ENCODE measurements at regions not wholly inside any gene's neighbourhood (a gene's known extent, or its start where the extent isn't known, plus 50 kb on each side); places are given as distances from the start of the nearest gene placed in this dataset.

DNA sequence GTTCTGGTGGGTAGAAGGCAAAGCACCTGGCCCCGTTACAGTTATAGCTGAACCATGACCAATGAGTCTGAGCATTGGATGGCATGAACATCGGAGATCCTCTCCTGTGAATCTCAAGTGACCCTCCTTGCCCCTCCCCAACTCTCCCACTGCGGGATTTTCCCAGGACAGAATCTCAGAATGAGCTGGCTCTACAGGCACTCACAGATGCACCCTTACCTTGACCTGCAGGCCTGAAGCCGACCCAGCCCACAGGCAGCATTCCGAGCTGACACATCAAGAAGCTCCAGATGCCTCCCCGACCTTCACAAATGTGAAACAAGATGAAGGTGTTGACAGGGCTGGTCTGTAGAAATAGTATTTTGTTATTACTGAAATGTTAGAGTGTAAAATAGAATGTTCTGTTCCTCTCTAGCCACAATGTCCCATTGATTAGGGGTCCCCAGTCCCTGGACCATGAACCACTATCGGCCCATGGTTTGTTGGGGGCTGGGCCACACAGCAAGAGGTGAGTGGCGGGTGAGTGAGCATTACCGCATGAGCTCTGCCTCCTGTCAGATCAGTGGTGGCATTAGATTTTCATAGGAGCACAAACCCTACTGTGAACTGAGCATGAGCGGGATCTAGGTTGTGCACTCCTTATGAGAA lies 263.4 kb downstream of the AUH start (continued):
- TF ChIP-seq, protein P1, sequence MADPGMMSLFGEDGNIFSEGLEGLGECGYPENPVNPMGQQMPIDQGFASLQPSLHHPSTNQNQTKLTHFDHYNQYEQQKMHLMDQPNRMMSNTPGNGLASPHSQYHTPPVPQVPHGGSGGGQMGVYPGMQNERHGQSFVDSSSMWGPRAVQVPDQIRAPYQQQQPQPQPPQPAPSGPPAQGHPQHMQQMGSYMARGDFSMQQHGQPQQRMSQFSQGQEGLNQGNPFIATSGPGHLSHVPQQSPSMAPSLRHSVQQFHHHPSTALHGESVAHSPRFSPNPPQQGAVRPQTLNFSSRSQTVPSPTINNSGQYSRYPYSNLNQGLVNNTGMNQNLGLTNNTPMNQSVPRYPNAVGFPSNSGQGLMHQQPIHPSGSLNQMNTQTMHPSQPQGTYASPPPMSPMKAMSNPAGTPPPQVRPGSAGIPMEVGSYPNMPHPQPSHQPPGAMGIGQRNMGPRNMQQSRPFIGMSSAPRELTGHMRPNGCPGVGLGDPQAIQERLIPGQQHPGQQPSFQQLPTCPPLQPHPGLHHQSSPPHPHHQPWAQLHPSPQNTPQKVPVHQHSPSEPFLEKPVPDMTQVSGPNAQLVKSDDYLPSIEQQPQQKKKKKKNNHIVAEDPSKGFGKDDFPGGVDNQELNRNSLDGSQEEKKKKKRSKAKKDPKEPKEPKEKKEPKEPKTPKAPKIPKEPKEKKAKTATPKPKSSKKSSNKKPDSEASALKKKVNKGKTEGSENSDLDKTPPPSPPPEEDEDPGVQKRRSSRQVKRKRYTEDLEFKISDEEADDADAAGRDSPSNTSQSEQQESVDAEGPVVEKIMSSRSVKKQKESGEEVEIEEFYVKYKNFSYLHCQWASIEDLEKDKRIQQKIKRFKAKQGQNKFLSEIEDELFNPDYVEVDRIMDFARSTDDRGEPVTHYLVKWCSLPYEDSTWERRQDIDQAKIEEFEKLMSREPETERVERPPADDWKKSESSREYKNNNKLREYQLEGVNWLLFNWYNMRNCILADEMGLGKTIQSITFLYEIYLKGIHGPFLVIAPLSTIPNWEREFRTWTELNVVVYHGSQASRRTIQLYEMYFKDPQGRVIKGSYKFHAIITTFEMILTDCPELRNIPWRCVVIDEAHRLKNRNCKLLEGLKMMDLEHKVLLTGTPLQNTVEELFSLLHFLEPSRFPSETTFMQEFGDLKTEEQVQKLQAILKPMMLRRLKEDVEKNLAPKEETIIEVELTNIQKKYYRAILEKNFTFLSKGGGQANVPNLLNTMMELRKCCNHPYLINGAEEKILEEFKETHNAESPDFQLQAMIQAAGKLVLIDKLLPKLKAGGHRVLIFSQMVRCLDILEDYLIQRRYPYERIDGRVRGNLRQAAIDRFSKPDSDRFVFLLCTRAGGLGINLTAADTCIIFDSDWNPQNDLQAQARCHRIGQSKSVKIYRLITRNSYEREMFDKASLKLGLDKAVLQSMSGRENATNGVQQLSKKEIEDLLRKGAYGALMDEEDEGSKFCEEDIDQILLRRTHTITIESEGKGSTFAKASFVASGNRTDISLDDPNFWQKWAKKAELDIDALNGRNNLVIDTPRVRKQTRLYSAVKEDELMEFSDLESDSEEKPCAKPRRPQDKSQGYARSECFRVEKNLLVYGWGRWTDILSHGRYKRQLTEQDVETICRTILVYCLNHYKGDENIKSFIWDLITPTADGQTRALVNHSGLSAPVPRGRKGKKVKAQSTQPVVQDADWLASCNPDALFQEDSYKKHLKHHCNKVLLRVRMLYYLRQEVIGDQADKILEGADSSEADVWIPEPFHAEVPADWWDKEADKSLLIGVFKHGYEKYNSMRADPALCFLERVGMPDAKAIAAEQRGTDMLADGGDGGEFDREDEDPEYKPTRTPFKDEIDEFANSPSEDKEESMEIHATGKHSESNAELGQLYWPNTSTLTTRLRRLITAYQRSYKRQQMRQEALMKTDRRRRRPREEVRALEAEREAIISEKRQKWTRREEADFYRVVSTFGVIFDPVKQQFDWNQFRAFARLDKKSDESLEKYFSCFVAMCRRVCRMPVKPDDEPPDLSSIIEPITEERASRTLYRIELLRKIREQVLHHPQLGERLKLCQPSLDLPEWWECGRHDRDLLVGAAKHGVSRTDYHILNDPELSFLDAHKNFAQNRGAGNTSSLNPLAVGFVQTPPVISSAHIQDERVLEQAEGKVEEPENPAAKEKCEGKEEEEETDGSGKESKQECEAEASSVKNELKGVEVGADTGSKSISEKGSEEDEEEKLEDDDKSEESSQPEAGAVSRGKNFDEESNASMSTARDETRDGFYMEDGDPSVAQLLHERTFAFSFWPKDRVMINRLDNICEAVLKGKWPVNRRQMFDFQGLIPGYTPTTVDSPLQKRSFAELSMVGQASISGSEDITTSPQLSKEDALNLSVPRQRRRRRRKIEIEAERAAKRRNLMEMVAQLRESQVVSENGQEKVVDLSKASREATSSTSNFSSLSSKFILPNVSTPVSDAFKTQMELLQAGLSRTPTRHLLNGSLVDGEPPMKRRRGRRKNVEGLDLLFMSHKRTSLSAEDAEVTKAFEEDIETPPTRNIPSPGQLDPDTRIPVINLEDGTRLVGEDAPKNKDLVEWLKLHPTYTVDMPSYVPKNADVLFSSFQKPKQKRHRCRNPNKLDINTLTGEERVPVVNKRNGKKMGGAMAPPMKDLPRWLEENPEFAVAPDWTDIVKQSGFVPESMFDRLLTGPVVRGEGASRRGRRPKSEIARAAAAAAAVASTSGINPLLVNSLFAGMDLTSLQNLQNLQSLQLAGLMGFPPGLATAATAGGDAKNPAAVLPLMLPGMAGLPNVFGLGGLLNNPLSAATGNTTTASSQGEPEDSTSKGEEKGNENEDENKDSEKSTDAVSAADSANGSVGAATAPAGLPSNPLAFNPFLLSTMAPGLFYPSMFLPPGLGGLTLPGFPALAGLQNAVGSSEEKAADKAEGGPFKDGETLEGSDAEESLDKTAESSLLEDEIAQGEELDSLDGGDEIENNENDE (IDR thresholded peaks at IDR 0.05; ENCODE audit: insufficient replicate concordance, low read length), result no peak
- TF ChIP-seq CHD2 (IDR thresholded peaks at IDR 0.05; ENCODE audit: low read length) (no peak), GTF2F1 (IDR thresholded peaks at IDR 0.05; ENCODE audit: borderline replicate concordance, low read depth, low read length) (no peak), CBX5 (IDR thresholded peaks at IDR 0.05; ENCODE audit: low read depth, low read length) (no peak), POU5F1 (IDR thresholded peaks at IDR 0.05; ENCODE audit: low read depth, low read length) (no peak)
- TF ChIP-seq, protein P2, sequence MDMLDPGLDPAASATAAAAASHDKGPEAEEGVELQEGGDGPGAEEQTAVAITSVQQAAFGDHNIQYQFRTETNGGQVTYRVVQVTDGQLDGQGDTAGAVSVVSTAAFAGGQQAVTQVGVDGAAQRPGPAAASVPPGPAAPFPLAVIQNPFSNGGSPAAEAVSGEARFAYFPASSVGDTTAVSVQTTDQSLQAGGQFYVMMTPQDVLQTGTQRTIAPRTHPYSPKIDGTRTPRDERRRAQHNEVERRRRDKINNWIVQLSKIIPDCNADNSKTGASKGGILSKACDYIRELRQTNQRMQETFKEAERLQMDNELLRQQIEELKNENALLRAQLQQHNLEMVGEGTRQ (IDR thresholded peaks at IDR 0.05; ENCODE audit: low read length), result no peak
- TF ChIP-seq, protein P3, sequence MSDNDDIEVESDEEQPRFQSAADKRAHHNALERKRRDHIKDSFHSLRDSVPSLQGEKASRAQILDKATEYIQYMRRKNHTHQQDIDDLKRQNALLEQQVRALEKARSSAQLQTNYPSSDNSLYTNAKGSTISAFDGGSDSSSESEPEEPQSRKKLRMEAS (IDR thresholded peaks at IDR 0.05), result no peak
